Embryonic facial prominence (tissue), 1 donor: ENCODE measurements at regions not wholly inside any gene's neighbourhood (a gene's known extent, or its start where the extent isn't known, plus 50 kb on each side); places are given as distances from the start of the nearest gene placed in this dataset.

Experiments used
- DNase-seq: peaks from one replicate; pipeline ENCODE4 v3.0.0-alpha.2; 2016; ENCODE audit errors: extremely low spot score

DNA sequence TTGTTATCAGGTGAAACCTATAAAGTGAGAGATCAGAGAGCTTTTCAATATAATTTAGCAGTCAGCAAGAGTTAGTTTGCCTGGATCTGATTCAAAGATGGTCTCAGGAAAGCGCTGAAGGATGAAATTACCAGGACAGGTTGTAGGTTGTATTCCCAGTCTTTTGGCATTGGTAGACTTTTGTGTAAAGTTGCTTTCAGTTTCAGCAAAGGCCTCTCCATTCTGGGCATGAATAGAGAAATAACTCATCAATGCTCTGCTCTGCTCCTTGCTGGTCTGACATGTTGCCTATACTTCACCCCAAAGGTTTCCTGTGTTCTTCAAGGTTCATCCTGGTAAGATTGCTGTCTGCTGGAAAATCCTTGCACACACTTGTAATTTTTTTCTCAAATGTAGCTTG lies 714.8 kb downstream of the EPM2A start:
- no peak for DNase-seq

DNA sequence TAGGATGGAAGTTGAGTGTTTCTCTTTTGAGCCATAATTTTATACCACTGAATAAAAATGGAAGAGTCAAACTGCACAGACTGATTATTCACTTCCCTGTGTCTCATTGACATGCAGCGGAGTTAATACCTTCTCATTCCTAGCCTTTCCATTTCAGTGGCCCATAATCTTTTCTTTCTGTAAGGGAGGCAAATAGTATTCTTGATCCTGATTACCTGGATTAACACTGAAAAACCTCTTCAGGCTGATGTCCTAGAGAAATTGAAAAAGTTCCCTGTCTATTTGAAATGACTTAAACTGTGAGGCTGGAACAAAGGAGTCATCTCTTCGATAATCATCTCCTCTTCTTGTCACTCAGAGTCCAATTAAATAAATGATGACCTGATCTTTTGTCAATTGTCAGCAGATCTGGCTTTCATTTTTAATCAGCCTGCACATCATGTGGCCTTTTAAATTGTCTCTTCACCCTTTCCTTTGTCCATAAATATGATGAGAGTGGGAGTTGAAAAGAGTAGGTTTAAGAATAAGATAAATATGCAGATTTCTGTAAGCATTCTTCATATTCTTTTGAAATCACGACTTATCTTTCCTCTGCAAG lies 713.0 kb downstream of the EPM2A start:
- DNase-seq, result no peak

DNA sequence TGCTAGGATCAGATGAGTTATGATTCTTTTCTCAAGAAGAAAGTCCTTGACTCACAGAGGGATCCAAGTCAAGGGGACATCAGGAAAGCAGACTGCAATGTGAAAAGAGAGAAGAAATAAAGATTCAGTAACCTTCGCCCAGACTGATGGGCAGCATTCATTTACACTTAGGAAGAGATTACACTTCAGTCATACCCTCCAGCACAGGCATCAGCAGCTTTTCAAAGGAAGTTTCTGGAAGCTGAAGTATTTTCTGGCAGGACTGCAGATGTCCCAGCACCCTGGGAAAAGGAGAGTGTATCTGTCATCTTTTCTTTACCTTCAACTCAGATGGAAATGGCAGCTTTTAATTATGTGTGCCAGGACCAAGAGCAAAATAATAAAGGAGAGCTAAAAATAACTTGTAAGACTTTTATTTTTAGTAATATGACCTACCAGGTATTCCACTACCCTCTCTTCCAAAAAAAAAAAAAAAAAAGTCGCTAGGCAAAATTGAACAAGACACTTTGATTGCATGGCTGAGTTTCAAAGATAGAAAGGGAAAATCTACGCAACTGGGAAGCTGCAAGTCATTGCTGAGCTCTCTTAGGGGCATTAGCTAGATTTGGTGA lies 712.1 kb downstream of the EPM2A start:
- DNase-seq, result no peak

DNA sequence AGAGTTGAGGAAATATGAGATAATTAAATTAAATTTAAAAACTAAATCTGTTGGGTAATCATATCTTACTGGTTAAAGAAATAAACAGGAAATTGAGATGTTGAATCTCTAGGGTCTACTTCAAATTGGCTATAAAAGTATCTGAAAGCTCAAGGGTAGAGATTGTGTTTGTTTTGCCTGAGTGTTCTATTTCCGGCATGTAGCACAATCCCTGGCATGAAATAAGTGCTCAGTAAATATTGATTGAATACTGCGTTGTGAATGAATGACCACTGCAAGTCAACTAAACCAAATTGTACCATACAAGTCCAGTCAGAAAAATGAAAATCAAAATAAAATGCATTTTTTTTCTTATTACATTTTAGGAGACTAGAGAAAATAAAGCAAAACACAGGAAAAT lies 709.8 kb downstream of the EPM2A start:
- DNase-seq, result no peak

DNA sequence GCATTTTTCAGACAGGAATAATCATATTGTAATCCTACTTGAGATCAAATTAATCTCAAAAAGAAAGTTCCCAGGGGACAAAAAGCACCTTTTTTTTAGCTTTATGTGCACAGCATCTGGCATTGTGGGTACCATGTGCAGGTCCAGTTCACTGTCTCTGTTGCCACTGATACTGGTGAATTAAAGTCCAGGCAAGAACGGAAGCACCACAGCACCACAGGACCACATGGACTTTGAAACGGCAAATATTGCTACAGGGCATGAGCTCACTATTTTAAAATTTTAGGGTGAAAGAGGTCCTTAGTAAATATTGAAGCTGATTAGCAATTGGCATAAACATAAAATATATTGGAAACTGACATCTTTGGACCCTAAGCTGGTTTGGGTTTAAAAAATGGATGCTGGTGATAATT lies 709.0 kb downstream of the EPM2A start:
- DNase-seq, result no peak

DNA sequence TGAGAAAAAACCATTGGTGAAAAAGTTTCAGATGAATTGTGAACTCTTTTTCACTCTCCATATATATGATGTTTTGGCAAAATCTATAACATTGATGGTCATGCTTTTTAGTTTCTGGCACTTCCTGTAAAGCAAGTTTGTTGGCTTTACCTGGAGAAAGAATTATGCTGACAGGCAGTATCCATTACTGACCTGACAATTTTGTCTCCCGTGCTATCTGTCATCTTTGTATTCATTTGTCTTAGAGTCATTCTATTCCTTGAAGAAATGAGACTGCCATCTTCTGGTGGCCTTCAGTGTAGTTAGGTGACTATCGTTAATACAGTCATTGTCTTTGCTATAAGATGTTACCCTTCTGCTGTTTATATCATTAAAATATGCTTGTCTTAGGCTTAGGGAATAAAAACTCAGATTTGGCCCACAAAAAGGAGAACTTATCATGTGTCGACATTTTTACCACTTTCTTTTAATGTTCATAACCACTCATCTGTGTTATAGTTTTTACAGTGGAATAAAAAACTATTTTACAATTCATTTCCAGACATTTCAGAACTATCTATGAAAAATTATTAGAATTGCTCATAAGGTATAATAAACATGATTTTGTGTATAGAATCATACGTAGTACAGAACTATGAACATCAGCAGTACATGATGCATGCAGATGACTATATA lies 707.0 kb downstream of the EPM2A start:
- no peak for DNase-seq

DNA sequence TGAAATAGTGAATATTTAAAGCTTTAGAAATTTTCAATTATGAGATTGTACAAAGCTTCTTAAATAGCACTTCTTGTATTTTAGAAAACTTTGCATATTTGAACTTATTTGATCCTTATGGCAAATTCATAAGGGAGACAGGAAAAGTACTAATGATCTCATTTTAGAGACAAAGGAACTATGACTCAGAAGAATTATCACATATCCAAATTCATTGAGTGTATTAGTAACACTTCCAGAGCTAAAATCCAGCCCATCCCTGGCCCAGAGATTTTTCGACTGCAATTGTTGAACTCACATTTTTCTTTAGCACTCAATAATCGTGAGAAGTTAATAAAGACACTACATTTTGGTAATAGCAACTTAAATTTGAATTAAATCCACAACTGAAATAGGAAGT lies 704.3 kb downstream of the EPM2A start:
- DNase-seq, result no peak

DNA sequence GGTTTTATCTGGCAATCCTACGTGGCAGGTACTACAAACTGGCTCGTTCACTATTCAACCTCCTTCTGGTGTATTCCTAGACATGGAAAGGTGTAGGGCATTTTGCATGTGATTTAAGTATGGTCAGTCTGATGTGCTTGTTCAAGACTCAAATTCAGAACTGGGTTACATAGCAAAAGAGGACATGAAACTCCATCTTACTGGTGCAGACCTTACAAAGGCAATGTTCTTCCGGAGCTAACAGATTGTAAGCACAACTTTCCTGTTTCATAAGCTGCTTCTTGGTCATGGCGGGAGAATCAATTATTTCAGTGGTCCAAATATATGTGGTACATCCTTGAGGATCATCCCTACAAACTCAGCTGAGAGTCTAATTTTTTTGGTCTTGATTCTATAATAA lies 703.4 kb downstream of the EPM2A start:
- DNase-seq, result no peak

DNA sequence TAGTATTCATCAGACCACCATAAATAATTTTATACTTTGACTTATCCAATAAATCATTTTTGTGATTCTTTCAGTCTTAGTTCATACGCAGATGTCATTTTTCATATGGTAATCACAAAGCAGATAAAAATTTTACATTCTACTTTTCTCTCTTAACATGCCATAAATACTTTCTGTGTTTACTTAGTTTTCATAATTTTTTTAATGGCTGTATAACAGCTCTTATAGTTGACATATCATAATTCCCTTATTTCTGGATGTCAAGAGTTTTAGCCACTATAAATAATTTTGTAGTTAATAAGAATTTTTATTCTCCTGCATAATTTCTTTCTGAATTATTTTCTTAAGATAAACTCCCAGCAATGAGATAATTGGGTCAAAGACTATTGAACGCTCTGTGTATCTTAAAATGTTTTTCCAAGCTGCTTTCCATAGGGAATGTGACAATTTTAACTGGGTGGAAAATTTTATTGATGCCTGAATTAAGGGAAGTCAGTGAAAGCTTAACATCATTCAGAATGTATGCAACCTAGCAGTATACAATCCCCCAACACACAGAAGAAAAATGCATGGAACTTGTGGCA lies 702.7 kb downstream of the EPM2A start:
- no peak for DNase-seq

DNA sequence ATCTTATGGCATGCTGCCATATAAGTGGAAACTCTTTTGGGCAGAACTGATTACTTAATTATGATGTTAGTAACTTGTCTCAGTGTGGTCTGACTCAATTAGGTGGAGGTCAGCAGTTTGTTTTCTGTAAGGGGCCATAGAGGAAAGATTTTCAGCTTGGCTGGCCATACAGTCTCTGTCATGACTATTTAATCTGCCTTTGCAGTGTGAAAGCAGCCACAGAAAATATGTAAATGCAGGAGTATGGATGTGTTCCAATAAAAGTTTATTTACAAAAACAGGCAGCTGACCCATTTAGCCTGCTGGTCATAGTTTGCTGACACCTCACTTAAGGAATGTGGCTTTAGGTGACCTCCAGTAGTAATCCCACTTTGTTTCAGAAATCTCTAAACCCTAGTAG lies 700.7 kb downstream of the EPM2A start:
- no peak for DNase-seq

DNA sequence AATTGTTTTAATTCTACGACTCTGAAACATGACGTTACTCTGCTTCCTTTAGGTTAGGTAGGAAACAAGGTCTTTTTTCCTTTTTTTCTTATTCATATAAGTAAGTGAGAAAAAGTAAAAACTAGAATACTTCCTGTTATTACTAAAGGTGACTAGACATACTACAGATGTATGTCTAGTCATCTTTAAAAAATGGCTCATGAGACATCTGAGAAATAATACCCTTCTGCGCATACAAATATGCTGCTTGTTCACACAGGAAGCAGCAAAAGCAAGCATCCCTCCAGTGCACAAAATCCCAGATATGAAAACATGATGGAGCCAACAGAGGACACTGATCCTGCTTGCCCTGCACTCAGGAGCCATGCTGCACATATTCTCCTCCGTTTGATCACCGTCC lies 699.1 kb downstream of the EPM2A start:
- DNase-seq, result no peak

DNA sequence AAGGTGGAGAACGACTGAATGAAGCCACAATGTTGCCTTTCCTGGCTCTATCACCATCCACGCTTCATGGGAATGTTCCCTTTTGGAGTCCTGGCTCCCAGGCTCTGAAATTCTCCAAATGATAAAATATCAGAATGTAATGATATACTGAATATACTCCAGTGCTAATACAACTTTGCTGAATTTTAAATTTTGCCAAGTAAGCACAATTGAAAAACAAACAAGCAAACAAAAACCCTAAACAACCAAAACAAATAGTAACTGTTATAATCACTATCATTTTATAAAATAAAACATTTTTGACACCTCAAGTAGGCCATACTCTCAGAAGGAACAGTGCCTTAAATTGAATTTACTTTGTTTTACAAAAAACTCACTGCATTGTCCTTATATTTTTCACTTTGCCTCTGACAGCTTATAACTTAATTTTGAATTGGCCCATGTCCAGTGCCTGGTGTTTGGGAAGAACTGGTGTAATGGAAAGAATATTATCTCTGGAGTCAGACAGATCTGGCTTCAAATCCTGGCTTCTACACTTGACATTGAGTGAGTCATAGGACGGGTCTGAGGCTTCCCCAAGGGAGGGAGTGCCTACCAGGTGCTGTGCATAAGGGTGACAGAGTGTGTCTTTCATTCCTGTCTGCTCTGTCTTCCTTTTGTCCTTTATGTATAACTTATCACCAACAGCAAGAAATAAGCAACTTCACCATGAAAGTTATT lies 698.3 kb downstream of the EPM2A start:
- no peak for DNase-seq

DNA sequence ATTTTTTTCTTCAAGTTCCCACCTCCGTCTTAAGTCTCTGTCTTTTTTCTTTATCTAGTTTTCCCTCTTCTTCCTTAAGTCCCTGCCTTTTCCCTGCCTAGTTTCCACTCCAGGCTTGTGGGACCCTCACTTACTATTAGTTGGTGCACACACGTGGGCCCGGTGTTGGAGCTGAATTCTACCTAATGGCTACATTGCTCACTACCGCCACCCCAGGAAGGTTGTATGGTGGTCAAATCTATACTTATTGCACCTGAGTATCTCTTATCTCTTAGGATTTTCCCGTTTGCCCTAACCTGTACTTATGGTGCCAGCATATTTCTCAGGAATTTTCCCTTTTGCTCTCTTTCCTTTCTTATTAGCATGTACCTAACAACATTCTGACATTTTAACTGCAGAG lies 692.8 kb downstream of the EPM2A start:
- DNase-seq, result no peak

DNA sequence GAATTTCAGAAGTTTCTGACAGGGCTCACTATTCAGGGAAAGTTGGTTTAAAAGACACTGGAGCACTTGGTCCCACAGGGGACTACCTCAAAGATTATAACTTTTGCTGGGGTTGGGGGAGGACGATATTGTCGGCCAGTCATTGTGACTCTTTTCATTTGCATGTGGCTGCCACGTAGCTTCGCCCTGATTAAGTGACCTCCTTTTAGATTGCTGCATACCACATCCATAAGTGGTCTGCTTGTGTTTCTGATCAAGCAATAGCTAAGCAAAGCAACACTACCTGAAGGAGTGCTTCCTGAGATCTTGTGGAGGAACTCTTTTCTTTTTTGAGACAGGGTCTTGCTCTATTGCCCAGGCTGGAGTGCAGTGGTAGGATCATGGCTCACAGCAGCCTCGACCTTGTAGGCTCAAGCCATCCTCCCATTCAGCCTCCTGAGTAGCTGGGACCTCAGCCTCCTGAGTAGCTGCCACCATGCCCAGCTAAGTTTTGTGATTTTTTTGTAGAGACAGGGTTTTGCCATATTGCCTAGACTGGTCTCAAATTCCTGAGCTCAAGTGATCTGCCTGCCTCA lies 691.3 kb downstream of the EPM2A start:
- DNase-seq, result no peak

DNA sequence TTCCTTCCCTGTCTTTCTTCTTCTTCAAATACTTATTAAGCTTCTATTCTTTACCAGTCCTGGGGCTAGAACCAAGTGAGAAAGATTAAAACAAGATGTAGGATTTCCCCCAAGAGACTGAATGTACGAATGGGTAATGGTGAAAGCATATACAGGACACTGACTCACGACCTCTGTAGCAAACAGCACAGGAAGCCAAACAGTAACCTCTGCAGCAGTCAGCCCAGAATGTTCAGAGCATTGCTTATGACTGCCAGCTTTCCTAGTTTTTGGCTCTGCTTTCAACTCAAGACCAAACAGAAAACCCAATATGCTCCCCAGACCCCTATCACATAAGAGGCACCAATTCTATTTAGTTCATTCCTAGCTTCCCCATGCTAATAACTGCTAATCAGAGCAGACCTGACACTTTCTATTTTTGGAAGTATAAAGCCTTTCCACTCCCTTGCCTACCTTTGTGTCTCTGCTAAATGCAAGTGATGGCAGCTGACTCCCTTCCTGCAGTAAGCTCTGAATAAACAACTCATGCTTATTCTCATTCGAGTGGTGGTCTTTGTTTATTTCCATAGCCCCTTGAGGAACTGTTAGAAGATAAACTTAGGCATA lies 690.6 kb downstream of the EPM2A start:
- no peak for DNase-seq

DNA sequence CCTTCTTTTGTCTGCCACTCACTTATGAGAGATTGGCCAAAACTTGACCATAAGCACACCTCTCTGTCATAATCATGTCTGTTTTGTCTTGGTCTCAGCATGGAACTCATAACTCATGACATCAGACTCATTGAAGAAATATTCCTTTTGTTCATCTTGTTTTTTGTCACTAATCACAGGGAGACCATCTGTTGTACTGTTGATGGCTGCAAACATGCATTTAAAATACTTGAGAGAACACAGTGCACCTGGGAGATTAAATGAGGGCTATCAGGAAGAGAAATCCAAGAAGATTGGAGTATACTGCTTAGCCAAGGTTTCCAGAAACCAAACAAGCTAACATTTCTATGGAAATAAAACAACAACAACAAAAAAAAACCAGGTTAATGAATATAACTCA lies 689.7 kb downstream of the EPM2A start:
- no peak for DNase-seq

DNA sequence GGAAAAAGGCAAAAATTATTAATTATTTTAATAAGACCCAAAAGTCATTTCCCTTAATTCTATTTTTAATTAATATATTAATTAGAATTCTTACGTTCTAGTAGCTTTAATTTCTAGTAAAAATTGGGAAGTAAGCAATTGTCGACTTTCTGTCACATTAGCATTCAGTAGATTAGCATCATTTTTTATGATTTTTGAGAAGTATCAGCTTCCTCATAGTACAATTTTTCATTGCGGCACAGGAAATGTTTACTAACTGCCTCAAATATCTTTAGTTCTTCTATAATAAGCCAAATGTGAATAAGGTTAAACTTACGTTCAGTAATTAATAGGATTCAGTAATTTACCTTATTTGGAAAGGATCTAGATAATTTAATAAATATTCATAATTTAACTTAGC lies 687.4 kb downstream of the EPM2A start:
- DNase-seq, result no peak

DNA sequence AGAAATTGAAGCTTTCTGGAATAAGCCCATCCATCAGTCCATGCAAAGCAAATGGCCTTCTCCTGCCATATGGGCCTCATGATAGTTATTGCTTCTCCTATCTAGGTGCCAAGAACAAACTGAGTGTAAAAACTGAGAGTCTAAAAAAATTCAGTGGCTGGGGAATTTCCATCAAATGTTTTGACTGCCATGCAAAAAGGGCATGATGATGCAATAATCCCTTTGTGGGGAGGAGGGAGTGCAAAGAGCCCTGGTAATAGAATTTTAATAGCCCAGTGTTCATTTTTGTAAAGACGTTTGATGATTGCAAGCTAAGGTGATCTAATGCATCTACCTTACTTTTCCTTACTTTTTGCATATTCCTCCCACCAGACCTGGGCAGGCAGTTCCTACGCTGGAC lies 683.7 kb downstream of the EPM2A start:
- no peak for DNase-seq

DNA sequence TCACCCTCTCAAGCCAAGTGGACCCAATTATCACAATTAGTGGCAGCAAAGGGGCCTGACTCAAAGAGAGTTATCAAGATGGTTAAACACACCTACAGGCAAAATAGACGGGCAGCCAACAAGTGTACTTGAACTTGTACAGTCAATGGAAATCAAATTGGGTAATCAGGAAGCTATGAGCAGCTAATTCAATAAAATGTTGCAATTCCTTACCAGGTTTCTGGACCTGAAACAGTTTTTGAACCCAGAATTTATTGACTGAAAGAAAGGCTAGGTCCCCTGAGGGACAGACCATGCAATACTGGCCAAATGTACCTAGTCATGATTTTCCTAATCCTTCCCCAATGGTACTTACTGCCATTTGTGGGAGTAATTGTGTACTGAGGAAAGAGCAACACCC lies 679.8 kb downstream of the EPM2A start:
- DNase-seq, result no peak

DNA sequence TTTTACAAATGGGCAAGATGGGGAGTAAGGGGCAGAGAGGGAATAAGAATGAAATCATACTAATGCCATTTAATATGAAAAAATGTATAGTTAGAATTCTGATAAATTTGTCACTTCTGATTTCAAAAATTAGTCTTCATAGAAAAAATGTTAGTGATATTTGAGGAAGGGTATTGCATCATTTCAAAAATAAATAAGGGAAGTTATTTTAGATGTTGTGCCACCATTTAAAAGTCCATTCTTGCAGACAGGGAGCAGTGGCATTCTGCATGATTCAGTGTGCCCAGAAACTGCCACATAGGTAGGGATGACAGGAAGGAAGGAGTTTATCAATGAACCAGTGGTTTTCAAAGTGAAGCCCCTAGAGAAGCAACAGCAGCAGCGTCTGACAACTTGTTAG lies 674.6 kb downstream of the EPM2A start:
- DNase-seq, result no peak

DNA sequence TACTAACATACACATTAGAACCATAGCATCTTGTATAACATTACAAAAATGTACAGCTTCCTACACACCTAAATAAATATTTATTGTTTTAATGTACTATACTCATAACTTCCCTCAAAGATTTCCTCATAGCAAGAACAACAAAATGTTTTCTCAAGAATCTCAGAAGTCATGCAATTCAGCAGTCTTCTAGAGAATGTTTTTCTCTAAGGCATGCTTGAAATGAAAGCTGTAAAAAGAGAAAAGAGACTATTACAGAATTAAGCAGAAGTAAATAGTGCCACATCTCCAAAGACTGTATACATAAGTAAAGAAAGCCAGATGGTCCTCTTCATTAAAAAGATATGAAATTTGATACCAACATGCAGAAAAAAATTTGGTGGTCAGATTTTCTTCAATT lies 672.2 kb downstream of the EPM2A start:
- no peak for DNase-seq

DNA sequence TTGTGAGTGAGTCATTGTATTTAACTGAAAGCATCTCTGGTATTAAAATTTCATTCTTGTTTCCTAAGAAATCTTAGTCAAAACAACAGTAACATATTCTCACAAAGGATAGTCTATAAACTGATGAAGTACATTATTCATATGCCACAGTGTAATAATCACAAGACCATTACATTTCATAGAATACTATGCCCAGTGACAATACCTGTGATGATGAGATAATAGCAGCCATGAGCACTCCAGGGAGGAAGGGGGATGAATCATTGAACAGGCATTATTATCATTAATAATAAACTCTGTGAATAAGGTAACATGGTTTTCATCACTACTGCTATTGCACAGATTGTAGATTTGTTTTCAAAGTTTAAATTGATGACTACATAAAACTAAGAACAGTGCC lies 667.9 kb downstream of the EPM2A start:
- DNase-seq, result no peak
